Small intestine (tissue), 7 donors: ENCODE measurements at regions not wholly inside any gene's neighbourhood (a gene's known extent, or its start where the extent isn't known, plus 50 kb on each side); places are given as distances from the start of the nearest gene placed in this dataset.

Experiments used
- DNase-seq, 2 donors: peaks; one replicate each; pipeline versions ENCODE4 v3.0.0 to v3.0.0-alpha.2; 2013
- FAIRE-seq: peaks from 2 replicates; lab custom pipeline; 2012; peaks lifted over from hg19 to GRCh38; lab: Jason Lieb, UNC
- H3K27ac ChIP-seq, 3 donors: one replicate each; pipeline ENCODE4 v1.5.1; 2013; ENCODE audit warnings: low read length in 2 of 3, mild to moderate bottlenecking in 2 of 3, control low read depth in 1 of 3, inconsistent platforms in 1 of 3, low read depth in 1 of 3, moderate library complexity in 1 of 3
- H3K27me3 ChIP-seq, 3 donors: one replicate each; pipeline ENCODE4 v1.6.1; 2013; ENCODE audit warnings: low read length in 3 of 3, inconsistent platforms in 1 of 3; ENCODE audit not compliant: control insufficient read depth in 3 of 3, insufficient read depth in 3 of 3
- H3K36me3 ChIP-seq, 3 donors: one replicate each; pipeline ENCODE4 v1.6.1; 2013; ENCODE audit warnings: low read length in 3 of 3, inconsistent platforms in 1 of 3, low read depth in 1 of 3, mild to moderate bottlenecking in 1 of 3, moderate library complexity in 1 of 3; ENCODE audit not compliant: control insufficient read depth in 3 of 3, insufficient read depth in 2 of 3
- H3K4me1 ChIP-seq, 3 donors: one replicate each; pipeline ENCODE4 v1.6.1; 2013; ENCODE audit warnings: low read length in 2 of 3, inconsistent platforms in 1 of 3, low read depth in 1 of 3, mild to moderate bottlenecking in 1 of 3, moderate library complexity in 1 of 3; ENCODE audit not compliant: control insufficient read depth in 3 of 3, insufficient read depth in 2 of 3
- H3K4me3 ChIP-seq, 3 donors: one replicate each; pipeline ENCODE4 v1.5.1; 2013; ENCODE audit warnings: low read length in 3 of 3, control low read depth in 1 of 3, inconsistent platforms in 1 of 3, low read depth in 1 of 3, mild to moderate bottlenecking in 1 of 3, moderate library complexity in 1 of 3
- H3K9me3 ChIP-seq, 2 donors: one replicate each; pipeline ENCODE4 v1.6.1; 2013; ENCODE audit warnings: low read depth in 1 of 2, low read length in 1 of 2; ENCODE audit not compliant: control insufficient read depth in 2 of 2, insufficient read depth in 1 of 2
- WGBS, 3 donors: extraction: QIAGEN DNeasy Blood & Tissue Kit; methylation state at CpG; one replicate each; pipeline ENCODE4 v1.1.7; 2013; 5-methylcytosine and 5-hydroxymethylcytosine counted together
- donor health status: healthy with polysubstance abuse.
- donor health status: control.
- donor health status: control.
- donor health status: Bipolar disorder and iron deficiency.
- donor health status: healthy.

GRCh38 chr12:86658303-86658702 lies 402.1 kb upstream of the MGAT4C start:
- Histone ChIP-seq H3K36me3 (no peaks in the 10 kb centered on the region), H3K9me3 (no peaks in the 10 kb centered on the region), H3K27me3 (no peaks in the 10 kb centered on the region), H3K4me3 (no peak overlapping the region), H3K27ac (no peak overlapping the region), H3K4me1 (no peaks in the 10 kb centered on the region)
- DNase-seq (no peak), FAIRE-seq (no peak)

DNA sequence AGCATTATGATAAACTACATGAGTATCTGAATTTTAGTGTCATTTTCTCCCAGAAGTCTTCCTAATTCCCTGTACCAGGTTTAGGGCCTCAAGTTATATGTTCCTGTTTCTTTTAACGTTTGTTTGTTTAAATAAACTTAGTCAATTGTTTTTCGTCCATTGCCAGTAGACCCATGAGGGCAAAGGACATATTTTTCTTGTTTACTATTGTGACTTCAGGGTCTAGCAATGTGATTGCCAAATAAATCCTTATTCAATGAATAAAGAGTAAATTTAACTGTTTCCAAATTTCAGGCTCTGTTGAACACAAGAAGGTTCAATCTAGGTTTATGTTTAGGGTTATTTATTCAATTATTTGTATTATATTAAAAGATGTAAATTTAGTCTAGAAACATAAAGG lies 391.6 kb upstream of the MGAT4C start:
- Histone ChIP-seq H3K36me3 (no peaks in the 10 kb centered on the region), H3K27me3 (no peaks in the 10 kb centered on the region), H3K9me3 (no peaks in the 10 kb centered on the region), H3K4me1 (no peaks in the 10 kb centered on the region), H3K27ac (no peak overlapping the region), H3K4me3 (no peak overlapping the region)
- DNase-seq, result no peak
- 23 to 54% (median 29%) methylated on average over 2 of the region's 2 CpGs for WGBS, 3 donors
- FAIRE-seq, result no peak

DNA sequence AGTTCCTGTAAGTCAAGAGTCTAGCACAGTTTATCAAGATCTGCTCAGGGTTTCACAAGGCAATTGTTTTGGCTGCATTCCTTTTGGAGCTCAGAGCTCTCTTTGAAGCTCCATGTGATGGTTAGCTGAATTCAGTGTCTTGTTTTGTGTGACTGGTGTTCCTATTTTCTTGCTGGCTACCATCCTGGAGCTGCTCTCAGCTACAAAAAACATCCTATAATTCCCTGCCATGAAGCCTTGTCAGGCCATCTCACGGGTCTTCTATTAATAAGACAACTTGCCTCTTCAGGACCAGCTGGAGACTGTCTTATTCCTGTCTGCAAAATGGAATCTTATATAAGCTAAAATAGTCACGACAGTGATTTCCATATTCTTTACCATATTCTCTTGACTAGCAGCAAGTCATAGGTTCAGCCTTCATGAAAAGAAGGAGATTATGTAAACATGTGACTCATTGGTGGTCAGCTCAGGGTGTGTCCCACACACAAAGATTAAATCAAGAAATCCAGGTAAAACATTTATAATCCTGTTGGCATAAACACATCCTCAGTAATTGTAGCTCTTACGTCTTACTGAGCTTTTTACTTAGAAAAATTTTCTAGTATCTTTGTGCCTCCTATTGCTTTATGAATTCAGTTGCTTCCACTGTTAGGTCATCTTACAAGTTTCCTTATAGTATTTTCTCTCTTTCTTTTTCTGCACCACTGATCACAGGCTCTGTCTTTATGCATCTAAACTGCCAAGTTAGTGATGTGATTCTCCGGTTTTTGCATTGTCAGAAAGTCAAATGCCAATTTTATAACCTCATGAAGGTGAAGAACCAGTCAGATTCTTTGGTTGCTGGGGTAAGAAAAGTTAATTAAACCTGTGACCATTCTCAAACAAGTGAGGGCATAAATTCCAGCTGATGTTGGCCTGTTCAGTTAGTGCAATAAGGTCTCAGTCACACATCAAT lies 378.5 kb upstream of the MGAT4C start:
- DNase-seq (no peak), FAIRE-seq (no peak)
- H3K4me3 ChIP-seq, result no peak overlapping the region
- WGBS, 3 donors, result 53 to 54% (median 53%) methylated on average over 4 of the region's 4 CpGs
- H3K36me3 ChIP-seq, result no peaks in the 10 kb centered on the region
- H3K9me3 ChIP-seq, result no peaks in the 10 kb centered on the region
- no peaks in the 10 kb centered on the region for H3K27me3 ChIP-seq
- H3K4me1 ChIP-seq, result no peaks in the 10 kb centered on the region
- no peak overlapping the region for H3K27ac ChIP-seq

DNA sequence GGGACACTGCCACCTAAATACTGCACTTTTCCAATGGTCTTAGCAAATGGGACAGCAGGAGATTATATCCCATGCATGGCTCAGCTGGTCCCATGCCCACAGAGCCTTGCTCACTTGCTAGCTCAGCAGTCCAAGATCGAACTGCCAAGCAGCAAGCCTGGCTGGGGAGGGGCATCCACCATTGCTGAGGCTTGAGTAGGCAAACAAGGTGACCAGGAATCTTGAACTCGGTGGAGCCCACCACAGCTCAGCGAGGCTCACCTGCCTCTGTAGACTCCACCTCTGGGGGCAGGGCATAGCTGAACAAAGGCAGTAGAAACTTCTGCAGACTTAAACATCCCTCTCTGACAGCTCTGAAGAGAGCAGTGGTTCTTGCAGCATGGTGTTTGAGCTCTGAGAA lies 370.8 kb upstream of the MGAT4C start:
- Histone ChIP-seq H3K9me3 (peaks cover 0 to 13% of the 10 kb centered on the region in 2 donors), H3K4me3 (no peak overlapping the region), H3K36me3 (no peaks in the 10 kb centered on the region), H3K4me1 (no peaks in the 10 kb centered on the region), H3K27me3 (no peaks in the 10 kb centered on the region), H3K27ac (no peak overlapping the region)
- WGBS, 3 donors, result 81 to 87% (median 83%) methylated on average over 3 of the region's 3 CpGs
- DNase-seq, result no peak
- FAIRE-seq, result no peak

- DNase-seq, result no peak
- Histone ChIP-seq H3K27ac (no peak overlapping the region), H3K9me3 (peaks cover 0 to 15% of the 10 kb centered on the region in 2 donors), H3K36me3 (no peaks in the 10 kb centered on the region), H3K4me3 (no peak overlapping the region), H3K27me3 (no peaks in the 10 kb centered on the region), H3K4me1 (no peaks in the 10 kb centered on the region)
- no peak for FAIRE-seq
- 41 to 74% (median 47%) methylated on average over 1 of the region's 1 CpG for WGBS, 3 donors
Measured at GRCh38 chr12:86623267-86623666, 367.1 kb upstream of the MGAT4C start.

GRCh38 chr12:86621957-86622356 lies 365.8 kb upstream of the MGAT4C start:
- Histone ChIP-seq H3K36me3 (no peaks in the 10 kb centered on the region), H3K9me3 (peaks cover 0 to 10% of the 10 kb centered on the region in 2 donors), H3K4me3 (no peak overlapping the region), H3K27ac (no peak overlapping the region), H3K4me1 (no peaks in the 10 kb centered on the region), H3K27me3 (no peaks in the 10 kb centered on the region)
- FAIRE-seq (no peak), DNase-seq (no peak)
- WGBS, 3 donors, result 56 to 68% (median 60%) methylated on average over 2 of the region's 2 CpGs

DNA sequence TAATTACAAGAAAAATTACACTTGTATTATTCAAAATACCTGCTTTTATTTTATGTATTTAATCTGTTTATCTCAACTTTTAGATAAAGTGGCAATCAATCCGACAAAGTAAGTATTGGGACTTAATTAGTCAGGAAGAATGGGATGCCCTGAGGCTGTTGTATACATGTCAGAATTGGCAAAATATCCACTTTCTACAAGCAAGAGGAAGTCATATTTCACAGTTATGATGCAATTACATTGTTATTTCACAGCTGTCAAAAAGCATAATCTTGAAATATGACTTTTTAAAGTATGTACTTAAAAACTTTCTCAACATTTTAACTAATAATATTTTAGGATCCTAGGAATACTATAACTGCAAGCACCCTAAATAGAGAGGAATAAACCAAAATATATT lies 357.1 kb upstream of the MGAT4C start:
- DNase-seq (no peak), FAIRE-seq (no peak)
- Histone ChIP-seq H3K27ac (no peak overlapping the region), H3K36me3 (no peaks in the 10 kb centered on the region), H3K4me1 (no peaks in the 10 kb centered on the region), H3K9me3 (no peaks in the 10 kb centered on the region), H3K27me3 (no peaks in the 10 kb centered on the region), H3K4me3 (no peak overlapping the region)
- WGBS, 3 donors, result 21 to 38% (median 34%) methylated on average over 1 of the region's 1 CpG

DNA sequence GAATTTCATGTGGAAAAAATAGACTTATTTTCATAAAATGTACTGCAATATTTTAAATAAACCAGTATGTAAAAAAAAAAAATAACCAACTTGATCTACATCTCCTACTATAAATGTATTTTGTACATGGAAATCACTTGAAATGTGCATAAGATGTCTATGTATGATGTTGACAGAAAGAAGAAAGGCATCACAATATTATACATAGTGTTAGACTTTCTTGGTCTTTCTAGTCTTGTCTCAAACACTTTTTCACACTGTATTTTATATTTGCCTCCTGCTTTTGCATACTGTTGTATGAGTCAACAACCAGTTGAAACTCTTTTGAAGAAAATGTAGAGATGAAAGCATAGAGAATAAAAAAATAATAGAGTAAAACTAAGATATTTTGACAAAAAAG lies 352.4 kb upstream of the MGAT4C start:
- no peak overlapping the region for H3K27ac ChIP-seq
- no peaks in the 10 kb centered on the region for H3K27me3 ChIP-seq
- no peaks in the 10 kb centered on the region for H3K4me1 ChIP-seq
- no peaks in the 10 kb centered on the region for H3K9me3 ChIP-seq
- no peak overlapping the region for H3K4me3 ChIP-seq
- no peak for FAIRE-seq
- DNase-seq, result no peak
- H3K36me3 ChIP-seq, result no peaks in the 10 kb centered on the region
